Smooth muscle cell (in vitro differentiated cells): ENCODE measurements at regions not wholly inside any gene's neighbourhood (a gene's known extent, or its start where the extent isn't known, plus 50 kb on each side); places are given as distances from the start of the nearest gene placed in this dataset.

Experiments used
- DNase-seq: peaks from one replicate; lab custom pipeline; 2025; ENCODE audit not compliant: unreplicated experiment; lab: John Stamatoyannopoulos, UW
- H2AFZ ChIP-seq: fragments of 200-600 bp; sonication (generic); 2 replicates; pipeline ENCODE4 v1.6.0; 2016; ENCODE audit warnings: antibody characterized with exemption, low read depth, mild to moderate bottlenecking
- H3F3A ChIP-seq: fragments of 200-600 bp; sonication (generic); 2 replicates; pipeline ENCODE4 v1.6.0; 2017; ENCODE audit warnings: antibody characterized with exemption, low read depth
- H3K27ac ChIP-seq: fragments of 200-600 bp; sonication (generic); 2 replicates; pipeline ENCODE4 v1.5.1; 2016; ENCODE audit warnings: low read depth, mild to moderate bottlenecking
- H3K27me3 ChIP-seq: fragments of 200-600 bp; sonication (generic); 2 replicates; pipeline ENCODE4 v1.6.1; 2016; ENCODE audit warnings: low read depth, mild to moderate bottlenecking
- H3K36me3 ChIP-seq: fragments of 200-600 bp; sonication (generic); 2 replicates; pipeline ENCODE4 v1.5.1; 2016; ENCODE audit warnings: low read depth
- H3K4me1 ChIP-seq: fragments of 200-600 bp; sonication (generic); 2 replicates; pipeline ENCODE4 v1.5.1; 2016; ENCODE audit warnings: low read depth
- H3K4me2 ChIP-seq: fragments of 200-600 bp; sonication (generic); 2 replicates; pipeline ENCODE4 v1.6.0; 2016; ENCODE audit warnings: mild to moderate bottlenecking
- H3K4me3 ChIP-seq: fragments of 200-600 bp; sonication (generic); 2 replicates; pipeline ENCODE4 v1.5.1; 2016; ENCODE audit warnings: mild to moderate bottlenecking
- H3K79me2 ChIP-seq: fragments of 200-600 bp; sonication (generic); 2 replicates; pipeline ENCODE4 v1.6.0; 2016; ENCODE audit warnings: low read depth, mild to moderate bottlenecking
- H3K9ac ChIP-seq: fragments of 200-600 bp; sonication (generic); 2 replicates; pipeline ENCODE4 v1.6.0; 2016; ENCODE audit warnings: low read depth
- H3K9me3 ChIP-seq: fragments of 200-600 bp; sonication (generic); replicated peaks from 2 replicates; pipeline ENCODE4 v1.5.1; 2016; ENCODE audit warnings: low read depth
- H4K20me1 ChIP-seq: fragments of 200-600 bp; sonication (generic); 2 replicates; pipeline ENCODE4 v1.6.0; 2016; ENCODE audit warnings: low read depth
- CTCF ChIP-seq: fragments of 200-600 bp; sonication (generic); IDR thresholded peaks from 2 replicates; pipeline ENCODE4 v1.5.1; 2017; ENCODE audit warnings: borderline replicate concordance, mild to moderate bottlenecking, antibody characterized with exemption; ENCODE audit not compliant: insufficient read depth, poor library complexity, severe bottlenecking
- WGBS: methylation state at CpG from one replicate; pipeline ENCODE4 v1.1.7; 2016; ENCODE audit warnings: low lambda C conversion rate; 5-methylcytosine and 5-hydroxymethylcytosine counted together

GRCh38 chr4:162341533-162341932 is 177.7 kb upstream of the FSTL5 start:
- Histone ChIP-seq H3K9ac (no peak overlapping the region), H3K9me3 (no peaks in the 10 kb centered on the region), H3K27ac (no peak overlapping the region), H3K36me3 (no peaks in the 10 kb centered on the region), H3K4me3 (no peak overlapping the region), H3K4me2 (no peak overlapping the region), H3K4me1 (no peaks in the 10 kb centered on the region), H3K79me2 (no peaks in the 10 kb centered on the region), H3K27me3 (no peaks in the 10 kb centered on the region), H4K20me1 (no peaks in the 10 kb centered on the region), H2AFZ (no peak overlapping the region), H3F3A (no peaks in the 10 kb centered on the region)
- TF ChIP-seq CTCF = no peak
- WGBS = 48% methylated on average over 2 of the region's 2 CpGs
- no peak for DNase-seq

GRCh38 chr4:162323919-162324318 is 160.1 kb upstream of the FSTL5 start:
- Histone ChIP-seq H3K9me3 (no peaks in the 10 kb centered on the region), H3K4me3 (no peak overlapping the region), H3K27me3 (no peaks in the 10 kb centered on the region), H3K4me1 (no peaks in the 10 kb centered on the region), H3K4me2 (no peak overlapping the region), H3K36me3 (no peaks in the 10 kb centered on the region), H4K20me1 (no peaks in the 10 kb centered on the region), H3K9ac (no peak overlapping the region), H2AFZ (no peak overlapping the region), H3K27ac (no peak overlapping the region), H3F3A (no peaks in the 10 kb centered on the region), H3K79me2 (no peaks in the 10 kb centered on the region)
- no peak for DNase-seq
- WGBS = 98% methylated on average over 3 of the region's 3 CpGs
- TF ChIP-seq CTCF = no peak

- Histone ChIP-seq H3K4me1 (no peaks in the 10 kb centered on the region), H3K27me3 (no peaks in the 10 kb centered on the region)
- 95% methylated on average over 8 of the region's 8 CpGs for WGBS
Measured at GRCh38 chr4:162322054-162322453, 158.3 kb upstream of the FSTL5 start.

More at GRCh38 chr4:162322054-162322453, 158.3 kb upstream of the FSTL5 start:
- Histone ChIP-seq H3K9ac (no peak overlapping the region), H3K9me3 (no peaks in the 10 kb centered on the region), H3K36me3 (no peaks in the 10 kb centered on the region), H3K4me3 (no peak overlapping the region), H3K27ac (no peak overlapping the region), H3F3A (no peaks in the 10 kb centered on the region), H3K79me2 (no peaks in the 10 kb centered on the region), H2AFZ (no peak overlapping the region), H4K20me1 (no peaks in the 10 kb centered on the region), H3K4me2 (no peak overlapping the region)
- TF ChIP-seq CTCF = no peak
- no peak for DNase-seq
